T-helper 1 cell treated with Interleukin-12 subunit alpha and Interleukin-12 subunit beta and Interleukin-4 antibody, amounts not matched to agents 30 μg/mL and 1 μg/mL, for 36 hours (primary cell): ENCODE measurements at regions not wholly inside any gene's neighbourhood (a gene's known extent, or its start where the extent isn't known, plus 50 kb on each side); places are given as distances from the start of the nearest gene placed in this dataset.
"Not testable (repeated sequence)": the region's sequence is repeated elsewhere in the genome, so short reads cannot be mapped to it uniquely, and the experiment has no call there.

Experiments
- H3K27ac Mint-ChIP-seq: one replicate; pipeline ENCODE4 v1.8.0; 2021; ENCODE audit warnings: mild to moderate bottlenecking, mixed read lengths
- H3K27me3 Mint-ChIP-seq: one replicate; pipeline ENCODE4 v1.8.0; 2021; ENCODE audit warnings: low read depth, mixed read lengths
- H3K36me3 Mint-ChIP-seq: one replicate; pipeline ENCODE4 v1.8.0; 2021; ENCODE audit warnings: low read depth, mixed read lengths
- H3K4me1 Mint-ChIP-seq: one replicate; pipeline ENCODE4 v1.8.0; 2021; ENCODE audit warnings: low read depth, mixed read lengths
- H3K4me3 Mint-ChIP-seq: one replicate; pipeline ENCODE4 v1.8.0; 2021; ENCODE audit warnings: mild to moderate bottlenecking, moderate library complexity, mixed read lengths
- H3K9me3 Mint-ChIP-seq: one replicate; pipeline ENCODE4 v1.8.0; 2021; ENCODE audit warnings: mixed read lengths

DNA sequence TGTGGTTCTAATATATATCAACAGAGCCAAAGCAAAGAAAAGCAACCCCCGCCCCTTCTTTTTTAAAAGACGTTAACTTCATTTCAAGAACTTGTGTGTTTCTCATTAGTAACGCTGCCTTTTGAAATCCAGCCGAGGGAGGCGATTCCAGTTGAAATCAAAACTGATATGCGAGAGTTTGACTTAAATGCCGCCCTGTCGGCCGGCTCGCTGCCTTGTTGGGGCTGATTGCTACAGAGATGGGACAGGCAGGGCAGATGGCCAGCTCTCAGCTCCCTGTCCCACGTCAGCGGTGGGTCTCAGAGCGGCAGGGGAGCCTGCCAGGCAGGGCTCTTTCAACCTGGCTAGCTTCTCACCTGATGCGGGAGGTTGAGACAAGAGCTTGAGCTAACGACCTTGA lies 51.9 kb upstream of the ALX4 start:
- no peaks in the 10 kb centered on the region for H3K9me3 Mint-ChIP-seq

DNA sequence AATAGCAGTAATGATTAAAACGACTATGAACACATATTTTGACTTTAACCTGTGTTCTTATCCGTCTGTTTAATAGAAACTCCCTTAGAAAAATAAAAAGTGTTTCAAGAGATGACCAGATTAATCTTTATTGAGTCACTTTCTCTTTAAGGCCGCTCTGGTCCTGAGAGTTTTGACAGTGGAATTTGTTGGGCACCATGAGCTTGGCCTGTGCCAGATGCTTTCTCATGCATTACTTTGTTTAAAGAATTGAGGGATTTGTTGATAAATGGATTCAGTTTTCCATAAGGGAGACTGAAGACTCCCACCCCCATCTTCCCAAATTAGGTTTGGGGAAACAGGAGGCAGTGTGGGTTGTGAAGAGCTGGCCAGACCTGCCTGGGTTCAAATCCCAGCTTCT lies 53.2 kb upstream of the ALX4 start:
- Mint-ChIP-seq H3K36me3 (no peaks in the 10 kb centered on the region), H3K4me1 (no peaks in the 10 kb centered on the region), H3K27ac (no peak overlapping the region), H3K4me3 (no peak overlapping the region), H3K27me3 (peaks cover 3% of the 10 kb centered on the region), H3K9me3 (no peaks in the 10 kb centered on the region)

More for the DNA sequence above, 51.9 kb upstream of the ALX4 start:
- Mint-ChIP-seq H3K27ac (no peak overlapping the region), H3K4me3 (no peak overlapping the region), H3K27me3 (peaks cover 9% of the 10 kb centered on the region), H3K4me1 (no peaks in the 10 kb centered on the region), H3K36me3 (no peaks in the 10 kb centered on the region)

DNA sequence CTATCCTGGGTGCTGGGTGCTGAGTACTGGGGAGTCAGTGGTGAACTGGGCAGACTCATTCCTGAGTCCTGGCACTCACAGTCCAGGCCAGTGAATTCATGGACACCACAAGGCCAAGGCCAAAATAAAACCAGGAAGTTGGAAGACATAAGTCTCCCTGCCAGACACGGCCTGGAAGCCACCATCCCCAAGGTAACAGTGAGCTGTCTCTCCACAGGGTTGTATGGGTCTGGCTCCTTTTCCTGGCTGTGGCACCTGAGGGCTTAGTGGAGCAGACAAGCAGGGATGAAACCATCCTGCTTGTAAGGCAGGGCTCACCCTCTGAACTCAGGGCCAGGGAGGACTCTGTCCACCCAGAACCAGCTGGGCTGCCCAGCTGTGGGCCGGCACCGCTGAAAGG lies 54.7 kb upstream of the ALX4 start:
- H3K36me3 Mint-ChIP-seq, result no peaks in the 10 kb centered on the region
- H3K4me3 Mint-ChIP-seq, result no peak overlapping the region
- peaks cover 3% of the 10 kb centered on the region for H3K27me3 Mint-ChIP-seq
- H3K27ac Mint-ChIP-seq, result no peak overlapping the region
- no peaks in the 10 kb centered on the region for H3K4me1 Mint-ChIP-seq
- H3K9me3 Mint-ChIP-seq, result no peaks in the 10 kb centered on the region

DNA sequence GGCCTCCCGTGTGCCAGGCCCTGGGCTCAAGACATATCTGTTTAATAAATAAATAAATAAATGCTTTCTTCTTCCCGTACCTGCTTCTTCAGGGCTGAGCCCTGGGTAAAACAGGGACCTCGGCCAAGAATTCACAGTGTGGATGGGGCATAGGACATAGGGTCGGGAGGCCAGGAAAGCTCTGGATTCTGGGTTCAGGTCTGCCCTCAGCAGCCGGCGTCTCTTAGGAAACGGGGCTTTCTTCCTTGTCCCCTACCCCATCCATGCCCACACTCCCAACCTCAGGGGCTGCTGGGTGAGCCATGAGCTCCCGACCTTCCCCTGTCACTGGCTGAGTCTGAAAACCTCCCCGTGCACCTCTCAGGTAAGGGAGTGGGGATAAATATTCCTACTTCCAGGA lies 55.7 kb upstream of the ALX4 start:
- no peak overlapping the region for H3K4me3 Mint-ChIP-seq
- no peaks in the 10 kb centered on the region for H3K9me3 Mint-ChIP-seq
- peaks cover 3% of the 10 kb centered on the region for H3K27me3 Mint-ChIP-seq
- H3K4me1 Mint-ChIP-seq, result no peaks in the 10 kb centered on the region
- H3K27ac Mint-ChIP-seq, result no peak overlapping the region
- H3K36me3 Mint-ChIP-seq, result no peaks in the 10 kb centered on the region

DNA sequence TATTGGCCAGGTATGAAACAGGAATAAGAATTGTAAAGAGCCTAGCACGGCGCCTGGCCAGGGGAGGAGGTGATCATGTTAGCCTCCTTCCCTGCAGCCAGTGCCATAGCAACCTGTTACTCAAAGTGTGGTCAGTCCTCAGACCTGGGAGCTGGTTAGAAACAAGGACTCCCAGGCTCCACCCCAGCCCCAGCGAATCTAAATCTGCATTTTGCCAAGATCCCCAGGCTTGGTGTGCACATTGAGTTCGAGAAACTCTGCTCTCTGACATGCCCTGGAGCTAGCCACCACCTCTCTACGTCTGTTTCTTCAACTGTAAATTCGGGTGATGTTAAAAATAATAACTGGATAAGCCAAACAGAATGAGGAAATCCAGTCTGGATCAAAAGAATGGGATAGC lies 56.1 kb upstream of the ALX4 start:
- no peaks in the 10 kb centered on the region for H3K36me3 Mint-ChIP-seq
- no peak overlapping the region for H3K4me3 Mint-ChIP-seq
- peaks cover 3% of the 10 kb centered on the region for H3K27me3 Mint-ChIP-seq
- no peaks in the 10 kb centered on the region for H3K9me3 Mint-ChIP-seq
- H3K4me1 Mint-ChIP-seq, result no peaks in the 10 kb centered on the region
- no peak overlapping the region for H3K27ac Mint-ChIP-seq

DNA sequence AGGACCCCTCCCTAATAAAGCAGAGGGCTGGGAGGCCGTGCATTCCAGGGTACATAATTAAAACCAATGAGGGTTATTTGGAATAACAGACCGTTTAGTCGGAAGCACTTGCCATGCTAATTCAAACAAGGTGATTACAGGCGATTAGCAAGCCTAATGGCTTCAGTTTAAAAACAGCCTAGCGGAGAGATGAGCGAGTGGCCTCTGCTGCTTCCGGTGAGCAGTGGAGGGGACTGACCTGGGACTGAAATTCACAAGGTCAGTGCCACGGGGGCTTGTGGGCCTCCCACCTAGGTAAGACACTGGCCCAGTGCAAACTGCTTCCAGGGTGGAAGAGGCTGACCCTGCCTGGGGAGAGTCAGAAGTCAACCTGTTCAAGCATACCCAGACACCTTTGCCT lies 56.8 kb upstream of the ALX4 start:
- Mint-ChIP-seq H3K27ac (no peak overlapping the region), H3K36me3 (no peaks in the 10 kb centered on the region), H3K4me1 (no peaks in the 10 kb centered on the region), H3K27me3 (peaks cover 3% of the 10 kb centered on the region), H3K9me3 (no peaks in the 10 kb centered on the region), H3K4me3 (no peak overlapping the region)

DNA sequence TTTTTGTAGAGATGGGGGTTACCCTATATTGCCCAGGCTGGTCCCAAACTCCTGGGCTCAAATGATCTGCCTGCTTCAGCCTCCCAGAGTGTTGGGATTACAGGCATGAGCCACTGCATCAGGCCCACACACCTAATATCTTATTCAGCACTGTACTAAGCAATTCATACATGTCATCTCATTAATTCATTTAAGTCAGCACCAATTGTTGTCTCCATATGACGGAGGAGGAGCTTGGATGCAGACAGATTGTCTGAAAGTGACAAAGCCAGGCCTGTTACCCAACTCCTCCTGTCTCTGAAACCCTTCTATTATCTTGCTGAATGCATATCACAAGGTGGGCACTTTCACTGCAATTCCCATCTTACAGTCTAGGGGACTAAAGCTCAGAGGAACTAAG lies 57.5 kb upstream of the ALX4 start:
- H3K27me3 Mint-ChIP-seq, result peaks cover 3% of the 10 kb centered on the region
- no peak overlapping the region for H3K4me3 Mint-ChIP-seq
- no peaks in the 10 kb centered on the region for H3K36me3 Mint-ChIP-seq
- no peaks in the 10 kb centered on the region for H3K4me1 Mint-ChIP-seq
- H3K9me3 Mint-ChIP-seq, result no peaks in the 10 kb centered on the region
- H3K27ac Mint-ChIP-seq, result no peak overlapping the region

DNA sequence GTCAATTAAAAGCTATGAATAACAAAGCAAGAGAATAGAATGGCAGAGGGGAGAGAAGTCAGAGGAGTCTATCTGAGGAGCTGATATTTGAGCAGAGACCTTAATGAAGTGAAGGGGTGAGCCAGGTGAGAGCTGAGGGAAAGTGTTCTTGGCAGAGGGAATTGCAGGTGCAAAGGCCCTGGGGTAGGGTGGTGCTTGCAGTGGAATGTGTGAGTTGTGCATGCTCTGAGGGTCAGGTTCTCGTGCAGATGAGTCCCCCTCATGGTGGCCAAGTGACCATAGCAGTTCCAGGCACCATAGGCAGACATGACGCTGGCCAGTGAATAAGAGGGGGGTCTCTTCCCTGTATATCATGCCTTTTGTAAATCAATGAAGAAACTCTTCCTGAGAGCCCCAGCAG lies 58.9 kb upstream of the ALX4 start:
- no peak overlapping the region for H3K4me3 Mint-ChIP-seq
- no peaks in the 10 kb centered on the region for H3K36me3 Mint-ChIP-seq
- no peaks in the 10 kb centered on the region for H3K4me1 Mint-ChIP-seq
- H3K27me3 Mint-ChIP-seq, result peaks cover 3% of the 10 kb centered on the region
- H3K9me3 Mint-ChIP-seq, result no peaks in the 10 kb centered on the region
- no peak overlapping the region for H3K27ac Mint-ChIP-seq

DNA sequence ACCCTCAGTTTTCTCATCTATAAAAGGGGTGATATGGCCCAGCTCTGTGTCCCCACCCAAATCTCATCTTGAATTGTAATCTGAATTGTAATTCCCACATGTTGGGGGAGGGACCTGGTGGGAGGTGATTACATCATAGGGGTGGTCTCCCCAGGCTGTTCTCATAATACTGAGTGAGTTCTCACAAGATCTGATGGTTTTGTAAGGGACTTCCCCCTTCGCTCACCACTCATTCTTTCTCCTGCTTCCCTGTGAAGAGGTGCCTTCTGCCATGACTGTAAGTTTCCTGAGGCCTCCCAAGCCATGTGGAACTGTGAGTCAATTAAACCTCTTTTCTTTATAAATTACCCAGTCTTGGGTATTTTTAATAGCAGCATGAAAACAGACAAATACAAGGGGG lies 61.1 kb upstream of the ALX4 start:
- H3K4me3 Mint-ChIP-seq, H3K9me3 Mint-ChIP-seq, H3K27ac Mint-ChIP-seq, H3K4me1 Mint-ChIP-seq, H3K36me3 Mint-ChIP-seq, H3K27me3 Mint-ChIP-seq: not testable (repeated sequence)

DNA sequence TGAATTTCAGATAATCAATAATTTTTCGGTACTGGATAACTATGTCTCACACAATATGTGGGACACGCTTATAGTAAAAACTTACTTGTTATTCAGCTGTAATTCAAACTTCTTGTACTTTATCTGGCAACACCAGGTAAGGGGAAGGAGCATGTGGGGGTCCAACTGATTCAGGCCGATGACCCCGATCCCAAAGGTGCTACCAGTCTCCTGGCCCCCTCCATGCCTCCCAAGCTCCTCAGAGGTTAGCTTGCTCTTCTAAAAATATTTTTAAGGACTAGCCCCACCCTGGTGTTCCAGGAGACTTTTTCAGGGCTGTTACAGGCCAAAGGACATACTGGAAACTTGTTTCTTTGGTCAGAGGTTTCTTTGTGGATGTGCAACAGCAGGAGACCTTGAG lies 61.8 kb upstream of the ALX4 start:
- H3K4me3 Mint-ChIP-seq, result no peak overlapping the region
- H3K27ac Mint-ChIP-seq, result no peak overlapping the region
- H3K36me3 Mint-ChIP-seq, result no peaks in the 10 kb centered on the region
- H3K4me1 Mint-ChIP-seq, result no peaks in the 10 kb centered on the region
- peaks cover 3% of the 10 kb centered on the region for H3K27me3 Mint-ChIP-seq
- H3K9me3 Mint-ChIP-seq, result no peaks in the 10 kb centered on the region

DNA sequence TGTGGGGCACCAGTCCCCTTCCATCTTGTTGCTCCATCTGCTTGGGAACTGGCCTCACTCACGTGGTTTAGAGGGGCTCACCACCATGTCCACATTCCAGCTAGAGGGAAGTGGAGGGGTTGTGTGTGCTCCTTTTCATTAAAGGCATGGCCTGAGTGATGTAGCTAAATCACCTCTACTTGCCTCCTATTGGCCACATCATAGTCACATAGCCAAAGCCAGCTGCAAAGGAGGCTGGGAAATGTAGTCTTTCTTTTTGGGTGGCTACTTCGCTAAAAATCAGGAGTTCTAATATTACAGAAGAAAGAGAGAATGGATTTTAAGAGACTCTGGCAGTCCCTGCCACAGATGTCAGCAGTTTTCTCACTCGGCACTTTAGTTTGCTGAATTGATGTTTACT lies 63.0 kb upstream of the ALX4 start:
- no peak overlapping the region for H3K4me3 Mint-ChIP-seq
- no peaks in the 10 kb centered on the region for H3K4me1 Mint-ChIP-seq
- peaks cover 3% of the 10 kb centered on the region for H3K27me3 Mint-ChIP-seq
- no peaks in the 10 kb centered on the region for H3K9me3 Mint-ChIP-seq
- H3K36me3 Mint-ChIP-seq, result no peaks in the 10 kb centered on the region
- H3K27ac Mint-ChIP-seq, result no peak overlapping the region

DNA sequence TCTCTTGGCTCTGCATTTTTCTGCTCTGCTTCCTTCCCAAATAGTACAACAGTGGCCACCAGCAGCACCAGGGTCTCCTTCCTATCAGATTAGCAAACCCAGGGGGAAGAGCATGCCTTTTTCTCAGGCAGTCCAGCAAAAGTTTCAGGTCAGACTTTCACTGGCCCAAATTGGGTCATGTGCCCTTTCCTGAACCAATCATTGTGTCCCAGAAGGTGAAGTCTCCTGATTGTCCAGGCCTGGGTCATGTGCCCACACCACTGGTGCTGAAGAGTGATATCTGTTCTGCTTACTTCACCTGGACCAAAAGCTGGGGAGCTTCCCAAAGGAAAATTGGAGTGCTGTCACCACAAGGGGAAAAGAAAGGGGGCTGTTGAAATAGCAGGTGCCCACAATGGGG lies 64.1 kb upstream of the ALX4 start:
- Mint-ChIP-seq H3K27ac (no peak overlapping the region), H3K27me3 (peaks cover under 1% of the 10 kb centered on the region), H3K4me3 (no peak overlapping the region), H3K36me3 (no peaks in the 10 kb centered on the region), H3K9me3 (no peaks in the 10 kb centered on the region), H3K4me1 (no peaks in the 10 kb centered on the region)

DNA sequence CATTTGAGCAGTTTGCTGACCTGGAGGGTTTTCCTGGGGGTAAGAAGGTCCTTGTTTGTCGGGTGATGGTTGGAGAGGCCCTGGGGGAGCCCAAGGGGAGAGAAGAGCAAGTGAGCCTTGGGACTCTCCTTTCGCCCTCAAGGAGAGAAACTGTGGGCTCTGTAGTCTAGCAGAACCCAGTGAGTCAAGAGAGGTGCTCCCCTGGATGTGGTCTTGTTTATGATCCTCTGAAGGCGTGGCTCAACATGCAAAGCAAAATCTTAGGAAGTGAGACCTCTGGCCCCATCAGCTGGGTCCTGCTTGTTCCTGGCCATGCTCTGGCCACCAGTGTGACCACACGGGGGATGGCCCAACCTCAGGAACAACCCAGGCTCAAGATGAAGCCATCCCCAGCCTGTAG lies 66.5 kb upstream of the ALX4 start:
- no peak overlapping the region for H3K27ac Mint-ChIP-seq
- H3K4me1 Mint-ChIP-seq, result no peaks in the 10 kb centered on the region
- no peaks in the 10 kb centered on the region for H3K9me3 Mint-ChIP-seq
- no peak overlapping the region for H3K4me3 Mint-ChIP-seq
- no peaks in the 10 kb centered on the region for H3K36me3 Mint-ChIP-seq
- H3K27me3 Mint-ChIP-seq, result no peaks in the 10 kb centered on the region

DNA sequence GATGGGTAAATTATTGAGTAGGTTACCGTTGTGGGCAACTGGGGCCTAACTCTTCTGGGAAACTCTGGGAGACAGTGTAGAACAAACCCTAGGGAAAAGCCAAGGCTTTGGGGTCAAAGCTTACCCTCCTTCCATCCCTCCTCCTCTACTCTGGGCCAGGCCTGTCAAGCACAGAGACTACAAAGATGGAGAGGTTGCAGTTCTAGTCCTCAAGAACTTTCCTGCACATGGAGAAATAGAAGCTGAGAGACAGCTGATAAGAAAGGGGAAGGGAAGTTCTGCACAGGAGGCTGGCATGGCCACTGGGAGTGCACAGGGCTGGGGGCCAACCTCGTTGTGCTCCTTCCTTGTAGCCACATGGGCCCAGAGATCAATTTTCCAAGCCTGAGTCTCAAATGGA lies 67.2 kb upstream of the ALX4 start:
- Mint-ChIP-seq H3K9me3 (no peaks in the 10 kb centered on the region), H3K4me1 (no peaks in the 10 kb centered on the region), H3K27me3 (no peaks in the 10 kb centered on the region), H3K27ac (no peak overlapping the region), H3K36me3 (no peaks in the 10 kb centered on the region), H3K4me3 (no peak overlapping the region)

DNA sequence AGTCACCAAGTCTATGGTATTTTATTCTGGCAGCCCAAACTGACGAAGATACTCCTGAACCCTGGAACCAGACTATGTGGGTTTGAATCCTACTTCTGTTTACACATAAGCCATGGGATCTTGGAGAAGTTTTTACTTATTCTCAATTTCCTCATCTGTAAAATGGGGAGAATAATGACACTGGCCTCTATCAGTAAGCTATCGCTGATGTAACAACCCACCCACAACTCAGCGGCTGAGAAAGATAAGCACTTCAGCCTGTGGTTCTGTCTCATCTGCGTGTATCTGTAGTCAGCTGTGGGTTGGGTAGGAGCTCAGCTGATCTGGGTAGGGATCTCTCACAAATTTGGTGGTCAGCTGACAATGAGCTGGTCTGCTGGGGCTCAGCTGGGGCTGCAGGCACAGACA lies 68.0 kb upstream of the ALX4 start:
- no peaks in the 10 kb centered on the region for H3K36me3 Mint-ChIP-seq
- no peaks in the 10 kb centered on the region for H3K4me1 Mint-ChIP-seq
- H3K9me3 Mint-ChIP-seq, result no peaks in the 10 kb centered on the region
- no peak overlapping the region for H3K27ac Mint-ChIP-seq
- H3K27me3 Mint-ChIP-seq, result no peaks in the 10 kb centered on the region
- H3K4me3 Mint-ChIP-seq, result no peak overlapping the region

DNA sequence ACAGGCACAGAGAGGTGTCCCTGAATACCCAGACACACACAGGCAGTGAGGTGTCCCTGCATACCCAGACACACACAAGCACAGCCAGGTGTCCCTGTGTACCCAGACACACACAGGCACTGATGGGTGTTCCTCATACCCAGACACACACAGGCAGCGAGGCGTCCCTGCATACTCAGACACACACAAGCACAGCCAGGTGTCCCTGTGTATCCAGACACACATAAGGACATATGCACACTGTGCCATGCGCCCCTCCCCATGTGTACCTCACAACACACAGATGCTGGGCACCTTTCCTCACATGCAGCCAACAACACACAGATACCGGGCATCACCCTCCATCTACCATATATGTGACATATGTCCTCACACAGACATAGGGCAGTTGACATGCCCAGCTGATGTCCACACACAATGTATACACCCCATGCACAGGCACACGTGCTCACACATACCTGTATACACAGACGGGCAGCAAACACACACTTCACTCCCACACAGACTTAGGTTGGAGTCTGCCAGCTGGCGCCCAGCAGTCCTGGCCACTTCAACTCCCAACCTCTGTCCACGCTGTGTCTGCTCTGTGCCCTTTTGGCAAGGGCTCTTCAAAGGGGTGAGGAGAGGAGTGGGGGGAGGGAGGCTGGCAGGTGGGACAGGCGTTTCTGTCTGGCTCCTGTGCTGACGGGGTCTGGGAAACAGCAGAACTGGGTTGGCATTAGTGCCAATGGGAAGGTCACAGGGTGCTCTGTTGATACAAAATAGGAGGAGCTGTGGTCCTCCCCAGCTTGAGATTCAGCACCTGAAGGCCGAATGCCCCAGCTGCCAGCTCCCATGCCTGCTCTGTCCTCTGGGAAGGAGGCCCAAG lies 69.4 kb upstream of the ALX4 start:
- Mint-ChIP-seq H3K27ac (no peak overlapping the region), H3K4me1 (no peaks in the 10 kb centered on the region), H3K27me3 (no peaks in the 10 kb centered on the region), H3K4me3 (no peak overlapping the region), H3K36me3 (no peaks in the 10 kb centered on the region), H3K9me3 (no peaks in the 10 kb centered on the region)
